HG02763 (cell line): ENCODE measurements at regions not wholly inside any gene's neighbourhood (a gene's known extent, or its start where the extent isn't known, plus 50 kb on each side); places are given as distances from the start of the nearest gene placed in this dataset.
A peak's percentile ranks its signal among the peaks of the same experiment; 100 is the strongest.

Experiments used
- ATAC-seq: cut with Tn5 transposase; IDR thresholded peaks from one replicate; pipeline ENCODE4 v1.9.1; 2021; ENCODE audit warnings: mild to moderate bottlenecking, moderate library complexity; ENCODE audit not compliant: unreplicated experiment

- no peak for ATAC-seq
These were observed 278.5 kb downstream of the FBXO15 start for GRCh38 chr18:73869182-73869581.

GRCh38 chr18:73861771-73862170 lies 285.9 kb downstream of the FBXO15 start:
- ATAC-seq, result no peak

GRCh38 chr18:73859837-73860397 lies 287.7 kb downstream of the FBXO15 start:
- ATAC-seq, result no peak

- no peak for ATAC-seq
These were observed 294.7 kb downstream of the FBXO15 start for GRCh38 chr18:73852789-73853549.

GRCh38 chr18:73850782-73851181 lies 296.9 kb downstream of the FBXO15 start:
- ATAC-seq, result no peak

GRCh38 chr18:73848656-73849055 lies 299.0 kb downstream of the FBXO15 start:
- no peak for ATAC-seq

- no peak for ATAC-seq
These were observed 304.2 kb downstream of the FBXO15 start for GRCh38 chr18:73843455-73843854.

GRCh38 chr18:73842795-73843394 lies 304.7 kb downstream of the FBXO15 start:
- peak; percentile 83 for ATAC-seq

GRCh38 chr18:73841661-73842060 lies 306.0 kb downstream of the FBXO15 start:
- ATAC-seq, result no peak

GRCh38 chr18:73840319-73840945 lies 307.2 kb downstream of the FBXO15 start:
- no peak for ATAC-seq

- ATAC-seq, result no peak
These were observed 308.2 kb downstream of the FBXO15 start for GRCh38 chr18:73839441-73839840.

- no peak for ATAC-seq
These were observed 309.5 kb downstream of the FBXO15 start for GRCh38 chr18:73838107-73838506.

- ATAC-seq, result no peak
These were observed 311.8 kb downstream of the FBXO15 start for GRCh38 chr18:73835656-73836364.

- no peak for ATAC-seq
These were observed 312.6 kb downstream of the FBXO15 start for GRCh38 chr18:73835039-73835438.

GRCh38 chr18:73831688-73832087 lies 315.9 kb downstream of the FBXO15 start:
- no peak for ATAC-seq

GRCh38 chr18:73829146-73829545 lies 318.5 kb downstream of the FBXO15 start:
- ATAC-seq, result no peak

GRCh38 chr18:73827801-73828200 lies 319.8 kb downstream of the FBXO15 start:
- no peak for ATAC-seq

GRCh38 chr18:73826098-73826497 lies 321.5 kb downstream of the FBXO15 start:
- no peak for ATAC-seq

- ATAC-seq, result no peak
These were observed 323.0 kb downstream of the FBXO15 start for GRCh38 chr18:73824671-73825070.

- ATAC-seq, result no peak
These were observed 335.2 kb downstream of the FBXO15 start for GRCh38 chr18:73812423-73812822.

GRCh38 chr18:73807551-73808192 lies 340.0 kb downstream of the FBXO15 start:
- ATAC-seq, result no peak
